ENCODE measurements at regions not wholly inside any gene's neighbourhood (a gene's known extent, or its start where the extent isn't known, plus 50 kb on each side); places are given as distances from the start of the nearest gene placed in this dataset.
A peak's percentile ranks its signal among the peaks of the same experiment; 100 is the strongest.

DNA sequence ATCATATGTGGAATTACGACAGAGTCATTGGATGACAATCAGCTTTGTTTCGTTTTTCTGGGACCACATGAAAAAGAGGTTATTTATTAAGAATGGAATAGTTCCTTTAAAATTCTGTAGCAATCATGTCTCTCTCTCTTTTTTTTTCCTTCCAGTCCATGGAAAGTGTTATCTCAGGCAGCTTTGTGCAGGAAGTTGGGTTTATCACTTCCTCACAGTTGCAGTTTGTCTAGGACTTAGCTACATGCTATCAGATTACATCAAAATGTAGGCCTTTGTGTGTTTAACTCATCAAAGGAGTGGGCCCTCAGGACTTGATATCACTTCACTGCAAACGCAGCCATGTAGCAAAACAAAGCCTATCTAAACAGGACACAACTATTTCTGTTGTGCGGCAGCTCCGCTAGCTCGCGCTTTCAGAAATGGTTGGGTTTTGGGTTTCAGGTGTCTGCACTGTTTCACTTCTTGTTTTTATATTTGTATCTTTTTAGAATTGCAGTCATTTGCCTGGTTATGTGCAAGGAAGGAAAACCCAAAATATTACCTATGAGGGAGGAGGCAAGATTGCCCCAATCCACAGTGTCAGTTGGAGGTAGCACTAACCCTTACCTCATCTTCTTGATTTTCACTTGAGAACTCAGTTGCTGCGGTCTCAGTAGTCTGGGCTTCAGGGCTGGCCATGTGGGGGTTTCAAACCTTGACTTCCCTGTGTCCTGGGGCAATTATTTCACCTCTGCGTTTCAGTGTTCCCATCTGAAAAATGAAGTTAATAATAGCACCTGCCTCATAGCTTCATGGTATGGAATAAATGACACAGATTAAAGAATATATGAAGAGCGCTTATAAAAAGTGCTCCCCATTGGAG is 66.7 kb downstream of the HHEX start:
- no peak overlapping the region for H3K4me3 ChIP-seq (ENCODE audit: low read depth, low read length)
- TF ChIP-seq, protein P1, sequence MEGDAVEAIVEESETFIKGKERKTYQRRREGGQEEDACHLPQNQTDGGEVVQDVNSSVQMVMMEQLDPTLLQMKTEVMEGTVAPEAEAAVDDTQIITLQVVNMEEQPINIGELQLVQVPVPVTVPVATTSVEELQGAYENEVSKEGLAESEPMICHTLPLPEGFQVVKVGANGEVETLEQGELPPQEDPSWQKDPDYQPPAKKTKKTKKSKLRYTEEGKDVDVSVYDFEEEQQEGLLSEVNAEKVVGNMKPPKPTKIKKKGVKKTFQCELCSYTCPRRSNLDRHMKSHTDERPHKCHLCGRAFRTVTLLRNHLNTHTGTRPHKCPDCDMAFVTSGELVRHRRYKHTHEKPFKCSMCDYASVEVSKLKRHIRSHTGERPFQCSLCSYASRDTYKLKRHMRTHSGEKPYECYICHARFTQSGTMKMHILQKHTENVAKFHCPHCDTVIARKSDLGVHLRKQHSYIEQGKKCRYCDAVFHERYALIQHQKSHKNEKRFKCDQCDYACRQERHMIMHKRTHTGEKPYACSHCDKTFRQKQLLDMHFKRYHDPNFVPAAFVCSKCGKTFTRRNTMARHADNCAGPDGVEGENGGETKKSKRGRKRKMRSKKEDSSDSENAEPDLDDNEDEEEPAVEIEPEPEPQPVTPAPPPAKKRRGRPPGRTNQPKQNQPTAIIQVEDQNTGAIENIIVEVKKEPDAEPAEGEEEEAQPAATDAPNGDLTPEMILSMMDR (IDR thresholded peaks at IDR 0.05; ENCODE audit: borderline replicate concordance, insufficient read depth, low read depth, low read length) = no peak

DNA sequence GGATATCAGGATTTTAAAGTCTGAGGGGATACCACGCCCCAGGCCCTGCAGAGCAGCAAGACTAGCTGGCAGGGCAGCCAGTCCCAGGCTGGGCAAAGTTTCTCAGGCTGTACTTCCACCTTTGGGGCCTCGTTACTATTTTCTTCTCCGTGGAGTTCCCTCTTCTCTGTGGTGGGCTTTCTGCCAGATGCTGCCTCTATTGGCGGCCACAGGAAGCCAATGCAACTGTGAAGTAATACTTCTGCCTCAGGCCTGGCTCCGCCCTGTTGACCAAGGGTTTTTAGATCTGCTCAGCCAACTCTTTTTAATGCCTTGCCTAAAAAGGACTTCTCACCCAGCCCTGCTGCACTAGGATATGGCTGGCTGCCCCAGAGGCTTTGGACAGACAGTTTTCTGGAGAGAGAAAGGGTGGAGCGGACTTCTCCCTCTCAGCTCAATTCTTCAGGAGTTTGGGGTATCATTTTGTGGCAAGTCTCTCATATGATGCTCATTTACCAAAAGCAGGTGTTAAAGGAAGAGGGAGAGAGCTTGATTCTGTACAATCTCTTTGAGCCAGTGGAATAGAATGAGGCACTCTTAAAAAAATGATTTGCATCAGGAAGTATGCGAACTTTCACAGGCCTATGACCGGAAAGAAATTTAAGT is 67.4 kb downstream of the HHEX start:
- TF ChIP-seq, protein P1 (IDR thresholded peaks at IDR 0.05; ENCODE audit: borderline replicate concordance, insufficient read depth, low read depth, low read length) = peak; percentile 35; the same call in 1 of the 2 replicates
- H3K4me3 ChIP-seq (ENCODE audit: low read depth, low read length) = no peak overlapping the region

DNA sequence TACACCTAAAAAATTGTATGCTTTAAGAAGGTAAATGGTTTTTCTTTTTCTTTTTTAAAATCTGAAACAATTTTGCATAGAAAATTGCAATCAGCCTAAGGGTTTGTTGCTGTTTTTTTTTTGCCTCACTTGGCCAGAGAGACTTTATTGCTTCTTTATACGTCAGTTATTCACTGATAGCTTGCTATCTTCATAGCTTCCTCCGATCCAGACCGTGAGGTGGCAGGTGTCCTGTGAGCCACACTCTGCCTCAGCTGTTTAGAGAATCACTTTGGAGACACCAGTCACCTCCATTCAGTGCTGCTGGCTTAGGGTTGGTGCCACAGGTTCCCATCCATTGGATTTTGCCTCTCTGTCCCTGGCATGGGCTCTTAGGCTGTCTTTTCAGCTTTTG is 68.0 kb downstream of the HHEX start:
- H3K4me3 ChIP-seq (ENCODE audit: low read depth, low read length) = no peak overlapping the region
- TF ChIP-seq, protein P1 (IDR thresholded peaks at IDR 0.05; ENCODE audit: borderline replicate concordance, insufficient read depth, low read depth, low read length) = no peak

GRCh38 chr10:92758594-92758993 is 68.8 kb downstream of the HHEX start:
- TF ChIP-seq, protein P1 (IDR thresholded peaks at IDR 0.05; ENCODE audit: borderline replicate concordance, insufficient read depth, low read depth, low read length) = no peak
- H3K4me3 ChIP-seq (ENCODE audit: low read depth, low read length) = no peak overlapping the region

GRCh38 chr10:92760609-92761008 is 70.9 kb downstream of the HHEX start:
- H3K4me3 ChIP-seq (ENCODE audit: low read depth, low read length) = no peak overlapping the region
- TF ChIP-seq, protein P1 (IDR thresholded peaks at IDR 0.05; ENCODE audit: borderline replicate concordance, insufficient read depth, low read depth, low read length) = no peak

GRCh38 chr10:92761571-92761970 is 71.8 kb downstream of the HHEX start:
- TF ChIP-seq, protein P1 (IDR thresholded peaks at IDR 0.05; ENCODE audit: borderline replicate concordance, insufficient read depth, low read depth, low read length) = no peak

More at GRCh38 chr10:92761571-92761970, 71.8 kb downstream of the HHEX start:
- H3K4me3 ChIP-seq (ENCODE audit: low read depth, low read length) = no peak overlapping the region

Data from GM12875 (cell line).